ENCODE measurements at regions not wholly inside any gene's neighbourhood (a gene's known extent, or its start where the extent isn't known, plus 50 kb on each side); places are given as distances from the start of the nearest gene placed in this dataset.
"Not testable (repeated sequence)": the region's sequence is repeated elsewhere in the genome, so short reads cannot be mapped to it uniquely, and the experiment has no call there.

DNA sequence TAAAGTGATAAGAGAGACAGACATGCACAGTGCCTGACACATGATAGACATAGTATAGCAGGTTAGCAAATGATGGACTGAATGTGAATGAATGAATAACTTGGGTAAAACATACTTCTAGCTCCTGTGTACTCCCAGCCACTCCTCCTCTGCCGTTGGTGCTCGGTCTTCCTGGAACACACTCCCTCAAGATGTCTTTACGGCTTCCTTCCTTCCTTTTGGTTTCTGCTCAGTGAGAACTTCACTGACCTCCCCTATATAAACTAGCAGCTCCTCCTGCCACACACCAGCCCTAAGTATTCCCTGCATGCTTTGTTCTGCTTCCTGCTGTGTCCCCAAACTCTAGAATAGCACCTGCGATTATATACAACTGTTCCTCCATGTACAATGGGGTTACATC lies 50.2 kb downstream of the RAD54L2 start:
- Histone ChIP-seq H3K27ac (no peak overlapping the region), H3K36me3 (peaks cover 32 to 75% (median 60%) of the 10 kb centered on the region in 11 experiments), H3K9me3 (replicated peaks in 1 of 11) (no peaks in the 10 kb centered on the region), H3K4me1 (peaks cover 14 to 21% (median 17%) of the 10 kb centered on the region in 10 experiments), H3K27me3 (no peaks in the 10 kb centered on the region), H3K4me3 (no peak overlapping the region; a peak in 1 of 20 replicates), H4K20me1 (peaks cover 0 to 79% (median 13%) of the 10 kb centered on the region in 11 experiments; a peak in 14 of 22 replicates), H3K9ac (0 out of 22 replicates have a peak overlapping the region, but pooled peaks of 1 of the 11 experiments have one; percentile 2), H3K4me2 (peak overlapping the region; percentile 12 to 78 (median 55); a peak in 21 of 22 replicates)
- TF ChIP-seq Cebpa-rat (IDR thresholded peaks at IDR 0.05), result no peak

DNA sequence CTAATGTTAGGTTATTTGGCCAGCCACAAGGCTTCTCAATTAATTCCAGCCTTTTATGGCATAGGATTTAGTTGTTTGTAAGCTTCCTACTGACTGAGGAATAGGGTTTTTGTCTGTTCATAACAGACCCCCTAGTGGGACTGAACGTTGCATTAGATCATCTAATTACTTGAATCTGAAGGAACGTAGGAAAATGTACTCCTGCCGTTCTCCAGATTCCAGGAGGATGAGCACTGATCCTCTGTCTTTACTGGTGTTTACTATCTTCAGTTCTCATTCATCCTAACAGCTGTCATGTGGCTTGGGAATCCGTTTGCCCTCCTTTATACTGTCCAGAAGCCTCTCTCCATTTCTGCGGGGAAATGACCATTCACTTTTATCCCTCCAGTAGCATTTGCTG lies 52.7 kb downstream of the RAD54L2 start:
- H3K27ac ChIP-seq, result no peak overlapping the region
- peaks cover 51 to 78% (median 68%) of the 10 kb centered on the region in 11 experiments for H3K36me3 ChIP-seq
- H4K20me1 ChIP-seq, result peaks cover 0 to 76% (median 11%) of the 10 kb centered on the region in 11 experiments; a peak in 12 of 22 replicates
- no peaks in the 10 kb centered on the region for H3K27me3 ChIP-seq
- H3K9me3 ChIP-seq (replicated peaks in 1 of 11), result no peaks in the 10 kb centered on the region
- peaks cover 14 to 21% (median 17%) of the 10 kb centered on the region in 10 experiments for H3K4me1 ChIP-seq
- no peak overlapping the region for H3K9ac ChIP-seq
- H3K4me2 ChIP-seq, result no peak overlapping the region
- H3K4me3 ChIP-seq, result no peak overlapping the region
- TF ChIP-seq Cebpa-rat (IDR thresholded peaks at IDR 0.05), result no peak

DNA sequence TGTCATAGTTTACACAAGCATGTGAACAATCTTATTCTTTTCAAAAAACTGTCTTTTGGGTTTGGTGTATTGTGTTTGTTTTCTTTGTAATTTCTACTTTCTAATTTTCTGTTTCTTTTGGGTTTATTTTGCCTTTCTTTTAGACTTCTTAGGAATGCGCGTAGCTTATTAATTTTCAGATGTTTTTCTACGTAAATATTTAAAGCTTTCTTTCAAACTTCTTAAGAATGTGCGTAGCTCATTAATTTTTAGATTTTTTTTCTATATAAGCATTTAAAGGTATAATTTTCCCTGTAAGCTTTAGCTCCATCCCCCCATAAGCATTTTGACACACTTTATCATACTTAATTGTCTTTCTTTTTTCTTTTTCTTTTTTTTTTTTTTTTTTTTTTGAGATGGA lies 55.2 kb downstream of the RAD54L2 start:
- Histone ChIP-seq H3K4me2 (no peak overlapping the region), H3K4me1 (peaks cover 4 to 8% (median 6%) of the 10 kb centered on the region in 10 experiments), H3K4me3 (no peak overlapping the region), H3K27ac (no peak overlapping the region), H3K9ac (no peak overlapping the region), H3K9me3 (replicated peaks in 1 of 11) (no peaks in the 10 kb centered on the region), H4K20me1 (peaks cover 0 to 73% (median 15%) of the 10 kb centered on the region in 11 experiments; a peak in 15 of 22 replicates), H3K27me3 (no peaks in the 10 kb centered on the region), H3K36me3 (peaks cover 64 to 93% (median 82%) of the 10 kb centered on the region in 11 experiments)
- no peak for TF ChIP-seq Cebpa-rat (IDR thresholded peaks at IDR 0.05)

- Histone ChIP-seq H3K36me3 (peaks cover 40 to 91% (median 64%) of the 10 kb centered on the region in 11 experiments), H4K20me1 (peaks cover 7 to 85% (median 34%) of the 10 kb centered on the region in 11 experiments; a peak in 17 of 22 replicates)
- H3K9me3 ChIP-seq (replicated peaks in 1 of 11); H3K4me1 ChIP-seq; H3K9ac ChIP-seq; H3K4me3 ChIP-seq; H3K4me2 ChIP-seq; H3K27me3 ChIP-seq; H3K27ac ChIP-seq: not testable (repeated sequence)
These were observed 61.1 kb downstream of the RAD54L2 start for GRCh38 chr3:51599638-51600037.

GRCh38 chr3:51604212-51604611 lies 65.7 kb downstream of the RAD54L2 start:
- Histone ChIP-seq H4K20me1 (peaks cover 12 to 81% (median 26%) of the 10 kb centered on the region in 11 experiments; a peak in 17 of 22 replicates), H3K9me3 (replicated peaks in 1 of 11) (peaks cover 8 to 30% (median 21%) of the 10 kb centered on the region in 11 experiments), H3K27ac (no peak overlapping the region), H3K4me3 (no peak overlapping the region), H3K27me3 (no peaks in the 10 kb centered on the region), H3K36me3 (peaks cover 32 to 93% (median 68%) of the 10 kb centered on the region in 11 experiments; a peak in 21 of 22 replicates), H3K4me1 (peaks cover 0 to 5% (median 0%) of the 10 kb centered on the region in 10 experiments; a peak in 1 of 20 replicates), H3K9ac (no peak overlapping the region), H3K4me2 (no peak overlapping the region)
- no peak for TF ChIP-seq Cebpa-rat (IDR thresholded peaks at IDR 0.05)

DNA sequence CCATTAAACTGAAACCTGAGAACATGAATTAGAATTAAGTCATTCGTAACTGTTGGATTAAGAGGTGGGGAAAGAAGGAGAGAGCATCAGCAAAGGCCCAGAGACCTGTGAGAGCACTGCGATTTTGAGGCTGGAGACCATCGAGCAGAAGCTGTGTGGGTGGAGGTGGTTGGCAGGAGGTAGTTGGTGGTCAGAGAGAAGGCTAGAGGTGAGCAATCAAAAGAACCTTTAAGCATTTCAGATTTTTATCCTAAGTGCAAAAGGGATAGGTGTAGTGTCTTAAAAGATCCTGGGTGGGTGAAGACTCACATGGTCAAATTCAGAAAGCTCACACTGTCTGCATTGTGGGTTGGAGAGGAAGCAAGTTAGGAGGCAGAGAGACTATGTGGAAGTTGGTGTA lies 65.1 kb upstream of the TEX264 start:
- no peak for TF ChIP-seq Cebpa-rat (IDR thresholded peaks at IDR 0.05)
- Histone ChIP-seq H3K4me1 (peaks cover 0 to 7% (median 0%) of the 10 kb centered on the region in 10 experiments; a peak in 1 of 20 replicates), H3K4me3 (no peak overlapping the region), H4K20me1 (peaks cover 10 to 82% (median 21%) of the 10 kb centered on the region in 11 experiments; a peak in 16 of 22 replicates), H3K27ac (no peak overlapping the region), H3K9ac (no peak overlapping the region), H3K9me3 (replicated peaks in 1 of 11) (peaks cover 8 to 30% (median 21%) of the 10 kb centered on the region in 11 experiments), H3K36me3 (peaks cover 32 to 82% (median 68%) of the 10 kb centered on the region in 11 experiments; a peak in 21 of 22 replicates), H3K4me2 (no peak overlapping the region), H3K27me3 (no peaks in the 10 kb centered on the region)

DNA sequence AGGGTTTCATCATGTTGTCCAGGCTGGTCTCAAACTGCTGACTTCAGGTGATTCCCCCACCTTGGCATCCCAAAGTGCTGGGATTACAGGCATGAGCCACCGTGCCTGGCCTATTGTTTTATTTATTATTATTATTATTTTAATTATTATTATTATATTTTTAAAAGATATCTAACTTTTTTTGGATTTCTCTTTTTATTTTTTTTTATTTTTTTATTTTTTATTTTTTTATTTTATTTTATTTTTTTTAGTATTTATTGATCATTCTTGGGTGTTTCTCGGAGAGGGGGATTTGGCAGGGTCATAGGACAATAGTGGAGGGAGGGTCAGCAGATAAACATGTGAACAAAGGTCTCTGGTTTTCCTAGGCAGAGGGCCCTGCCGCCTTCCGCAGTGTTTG lies 64.2 kb upstream of the TEX264 start:
- Histone ChIP-seq H3K36me3 (peaks cover 32 to 82% (median 65%) of the 10 kb centered on the region in 11 experiments; a peak in 21 of 22 replicates), H3K9me3 (replicated peaks in 1 of 11) (peaks cover 8 to 30% (median 21%) of the 10 kb centered on the region in 11 experiments), H4K20me1 (peaks cover 16 to 82% (median 23%) of the 10 kb centered on the region in 11 experiments; a peak in 16 of 22 replicates)
- H3K4me2 ChIP-seq, H3K4me1 ChIP-seq, H3K9ac ChIP-seq, H3K27me3 ChIP-seq, H3K27ac ChIP-seq, H3K4me3 ChIP-seq: not testable (repeated sequence)

DNA sequence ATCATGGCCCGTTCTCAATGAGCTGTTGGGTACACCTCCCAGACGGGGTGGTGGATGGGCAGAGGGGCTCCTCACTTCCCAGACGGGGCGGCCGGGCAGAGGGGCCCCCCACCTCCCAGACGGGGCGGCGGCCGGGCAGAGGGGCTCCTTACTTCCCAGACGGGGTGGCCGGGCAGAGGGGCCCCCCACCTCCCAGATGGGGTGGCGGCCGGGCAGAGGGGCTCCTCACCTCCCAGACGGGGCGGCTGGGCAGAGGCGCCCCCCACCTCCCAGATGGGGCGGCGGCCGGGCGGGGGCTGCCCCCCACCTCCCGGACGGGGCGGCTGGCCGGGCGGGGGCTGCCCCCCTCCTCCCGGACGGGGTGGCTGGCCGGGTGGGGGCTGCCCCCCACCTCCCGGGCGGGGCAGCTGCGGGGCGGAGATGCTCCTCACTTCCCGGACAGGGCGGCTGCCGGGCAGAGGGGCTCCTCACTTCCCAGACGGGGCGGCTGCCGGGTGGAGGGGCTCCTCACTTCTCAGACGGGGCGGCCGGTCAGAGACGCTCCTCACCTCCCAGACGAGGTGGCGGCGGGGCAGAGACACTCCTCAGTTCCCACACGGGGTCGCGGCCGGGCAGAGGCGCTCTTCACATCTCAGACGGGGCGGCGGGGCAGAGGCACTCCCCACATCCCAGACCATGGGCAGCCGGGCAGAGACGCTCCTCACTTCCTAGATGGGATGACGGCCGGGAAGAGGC lies 63.3 kb upstream of the TEX264 start:
- not testable (repeated sequence) for H3K27ac ChIP-seq, H3K4me2 ChIP-seq, H3K4me1 ChIP-seq, H3K9ac ChIP-seq, H3K27me3 ChIP-seq, H3K4me3 ChIP-seq
- Histone ChIP-seq H4K20me1 (peaks cover 16 to 82% (median 23%) of the 10 kb centered on the region in 11 experiments; a peak in 15 of 22 replicates), H3K36me3 (peaks cover 27 to 73% (median 56%) of the 10 kb centered on the region in 11 experiments; a peak in 21 of 22 replicates), H3K9me3 (replicated peaks in 1 of 11) (peaks cover 8 to 30% (median 21%) of the 10 kb centered on the region in 11 experiments)

DNA sequence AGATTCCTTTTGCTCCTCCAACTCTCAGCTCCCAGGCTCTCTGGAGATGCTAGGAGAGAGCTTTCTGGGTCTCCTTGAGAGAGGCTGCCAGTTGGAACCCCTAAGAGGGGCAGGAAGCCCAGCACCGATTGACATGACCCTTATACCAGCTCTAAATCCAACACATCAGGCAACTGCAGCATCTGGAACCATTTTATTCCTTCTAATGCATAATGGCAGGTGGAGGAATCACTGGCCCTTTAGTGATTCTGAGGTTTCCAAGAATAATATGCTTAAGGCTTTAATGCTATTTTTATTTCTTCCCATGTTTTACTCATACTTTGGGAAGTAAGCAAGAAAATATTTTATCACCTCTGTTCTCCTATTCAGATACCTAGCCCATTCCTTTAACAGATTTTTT lies 60.3 kb upstream of the TEX264 start:
- H3K27me3 ChIP-seq, result no peaks in the 10 kb centered on the region
- peaks cover 8 to 30% (median 21%) of the 10 kb centered on the region in 11 experiments for H3K9me3 ChIP-seq (replicated peaks in 1 of 11)
- H3K4me3 ChIP-seq, result no peak overlapping the region
- H3K4me1 ChIP-seq, result peaks cover 0 to 10% (median 2%) of the 10 kb centered on the region in 10 experiments; a peak in 7 of 20 replicates
- no peak for TF ChIP-seq Cebpa-rat (IDR thresholded peaks at IDR 0.05)
- no peak overlapping the region for H3K27ac ChIP-seq
- no peak overlapping the region for H3K4me2 ChIP-seq
- peaks cover 4 to 81% (median 21%) of the 10 kb centered on the region in 11 experiments; a peak in 14 of 22 replicates for H4K20me1 ChIP-seq
- no peak overlapping the region for H3K9ac ChIP-seq
- peaks cover 13 to 62% (median 37%) of the 10 kb centered on the region in 11 experiments; a peak in 21 of 22 replicates for H3K36me3 ChIP-seq
